Neural cell (in vitro differentiated cells): ENCODE measurements at regions not wholly inside any gene's neighbourhood (a gene's known extent, or its start where the extent isn't known, plus 50 kb on each side); places are given as distances from the start of the nearest gene placed in this dataset.
"Not testable (repeated sequence)": the region's sequence is repeated elsewhere in the genome, so short reads cannot be mapped to it uniquely, and the experiment has no call there.

Experiments used
- H2AFZ ChIP-seq: fragments of 200-600, 300-800 bp; sonication (generic), shearing (Covaris generic); 2 replicates; pipeline ENCODE4 v1.6.0; 2014; ENCODE audit warnings: low read depth, mild to moderate bottlenecking, antibody characterized with exemption, low read length, moderate library complexity
- H3F3A ChIP-seq: fragments of 200-600 bp; shearing (Covaris generic); 2 replicates; pipeline ENCODE4 v1.6.1; 2016; ENCODE audit warnings: mild to moderate bottlenecking, moderate library complexity, mixed read lengths, antibody characterized with exemption, low read length; ENCODE audit not compliant: insufficient read depth, poor library complexity, severe bottlenecking
- H3K27ac ChIP-seq: fragments of 200-600, 300-800 bp; sonication (generic), shearing (Covaris generic); 2 replicates; pipeline ENCODE4 v1.5.1; 2014; ENCODE audit warnings: mild to moderate bottlenecking, low read length, moderate library complexity
- H3K27me3 ChIP-seq: fragments of 300-800, 200-600 bp; sonication (generic), shearing (Covaris generic); 2 replicates; pipeline ENCODE4 v1.6.0; 2014; ENCODE audit warnings: mild to moderate bottlenecking, low read depth, low read length, moderate library complexity; ENCODE audit not compliant: insufficient read depth
- H3K36me3 ChIP-seq: fragments of 300-800, 200-600 bp; sonication (generic), shearing (Covaris generic); 2 replicates; pipeline ENCODE4 v1.5.1; 2014; ENCODE audit warnings: mild to moderate bottlenecking, antibody characterized with exemption, low read length, moderate library complexity; ENCODE audit not compliant: insufficient read depth
- H3K4me2 ChIP-seq: fragments of 300-800, 200-600 bp; sonication (generic), shearing (Covaris generic); 2 replicates; pipeline ENCODE4 v1.6.0; 2014; ENCODE audit warnings: mild to moderate bottlenecking, low read length
- H3K4me3 ChIP-seq: fragments of 300-800, 200-600 bp; sonication (generic), shearing (Covaris generic); 2 replicates; pipeline ENCODE4 v1.5.1; 2014; ENCODE audit warnings: mild to moderate bottlenecking, low read length, moderate library complexity
- H3K79me2 ChIP-seq: fragments of 200-600 bp; shearing (Covaris generic); replicated peaks from 2 replicates; pipeline ENCODE4 v1.6.0; 2014; ENCODE audit warnings: mild to moderate bottlenecking, low read length, moderate library complexity; ENCODE audit not compliant: insufficient read depth
- H3K9ac ChIP-seq: fragments of 300-800, 200-600 bp; sonication (generic), shearing (Covaris generic); 2 replicates; pipeline ENCODE4 v1.6.1; 2016; ENCODE audit warnings: mild to moderate bottlenecking, low read length, mixed read lengths
- H3K9me2 ChIP-seq: fragments of 200-600 bp; shearing (Covaris generic); 2 replicates; pipeline ENCODE4 v1.6.1; 2016; ENCODE audit warnings: mild to moderate bottlenecking, low read length, mixed read lengths; ENCODE audit not compliant: insufficient read depth
- H3K9me3 ChIP-seq: fragments of 200-600, 300-800 bp; sonication (generic), shearing (Covaris generic); 2 replicates; pipeline ENCODE4 v1.6.1; 2016; ENCODE audit warnings: mild to moderate bottlenecking, mixed run types, low read length, moderate library complexity, mixed read lengths
- H4K20me1 ChIP-seq: fragments of 200-600 bp; shearing (Covaris generic); 2 replicates; pipeline ENCODE4 v1.6.1; 2016; ENCODE audit warnings: mild to moderate bottlenecking, mixed run types; ENCODE audit not compliant: insufficient read depth
- EP300 ChIP-seq: fragments of 450-650 bp; conservative IDR thresholded peaks from 2 replicates; pipeline ENCODE4 v1.6.1; 2014; ENCODE audit warnings: antibody characterized with exemption, mild to moderate bottlenecking, moderate library complexity; ENCODE audit not compliant: poor library complexity, severe bottlenecking
- EZH2 ChIP-seq: fragments of 200-600, 300-800 bp; shearing (Covaris generic), sonication (generic); IDR thresholded peaks from 2 replicates; pipeline ENCODE4 v1.6.1; 2014; ENCODE audit warnings: antibody characterized with exemption, low read length, borderline replicate concordance, mild to moderate bottlenecking; ENCODE audit not compliant: insufficient read depth, poor library complexity, severe bottlenecking
- MXI1 ChIP-seq: fragments of 450-650 bp; conservative IDR thresholded peaks from 2 replicates; pipeline ENCODE4 v1.6.1; 2014; ENCODE audit warnings: antibody characterized with exemption, mild to moderate bottlenecking; ENCODE audit not compliant: poor library complexity, severe bottlenecking
- POLR2AphosphoS5 ChIP-seq: IDR thresholded peaks from 2 replicates; pipeline ENCODE4 v1.6.1; 2012
- RAD21 ChIP-seq: fragments of 450-650 bp; conservative IDR thresholded peaks from 2 replicates; pipeline ENCODE4 v1.6.1; 2014; ENCODE audit warnings: antibody characterized with exemption, mild to moderate bottlenecking, moderate library complexity
- SMC3 ChIP-seq: fragments of 450-650 bp; conservative IDR thresholded peaks from 2 replicates; pipeline ENCODE4 v1.6.1; 2014; ENCODE audit warnings: antibody characterized with exemption, mild to moderate bottlenecking, moderate library complexity; ENCODE audit not compliant: poor library complexity
- TAF1 ChIP-seq: IDR thresholded peaks from 2 replicates; pipeline ENCODE4 v1.6.1; 2012; ENCODE audit warnings: low read depth
- TF ChIP-seq, protein P1 (sequence below): IDR thresholded peaks from 2 replicates; pipeline ENCODE4 v1.6.1; 2012; ENCODE audit warnings: borderline replicate concordance
- TF ChIP-seq, protein P2 (sequence below): fragments of 450-650 bp; IDR thresholded peaks from 2 replicates; pipeline ENCODE4 v1.5.1; 2014; ENCODE audit warnings: antibody characterized with exemption, mild to moderate bottlenecking, moderate library complexity; ENCODE audit not compliant: poor library complexity, severe bottlenecking

DNA sequence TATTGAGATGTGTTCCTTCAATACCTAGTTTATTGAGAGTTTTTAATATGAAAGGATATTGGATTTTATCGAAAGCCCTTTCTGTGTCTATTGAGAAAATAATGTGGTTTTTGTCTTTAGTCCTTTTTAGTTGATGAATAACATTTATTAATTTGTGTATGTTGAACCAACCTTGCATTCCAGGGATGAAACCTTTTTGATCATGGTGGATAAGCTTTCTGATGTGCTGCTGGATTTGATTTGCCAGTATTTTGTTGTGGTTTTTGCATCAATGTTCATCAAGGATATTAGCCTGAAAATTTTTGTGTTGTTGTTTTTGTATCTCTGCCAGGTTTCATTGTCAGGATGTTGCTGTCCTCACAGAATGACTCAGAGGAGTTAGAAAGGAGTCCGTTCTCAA lies 1710.4 kb downstream of the SUCLG1 start:
- H3K9ac ChIP-seq, result no peak overlapping the region
- no peaks in the 10 kb centered on the region for H3K9me2 ChIP-seq
- H3K79me2 ChIP-seq, result no peaks in the 10 kb centered on the region
- no peak overlapping the region for H3K27ac ChIP-seq
- H3K9me3 ChIP-seq, result no peaks in the 10 kb centered on the region
- no peaks in the 10 kb centered on the region for H4K20me1 ChIP-seq
- no peaks in the 10 kb centered on the region for H3K36me3 ChIP-seq
- H3K4me3 ChIP-seq, result no peak overlapping the region
- TF ChIP-seq, protein P1, sequence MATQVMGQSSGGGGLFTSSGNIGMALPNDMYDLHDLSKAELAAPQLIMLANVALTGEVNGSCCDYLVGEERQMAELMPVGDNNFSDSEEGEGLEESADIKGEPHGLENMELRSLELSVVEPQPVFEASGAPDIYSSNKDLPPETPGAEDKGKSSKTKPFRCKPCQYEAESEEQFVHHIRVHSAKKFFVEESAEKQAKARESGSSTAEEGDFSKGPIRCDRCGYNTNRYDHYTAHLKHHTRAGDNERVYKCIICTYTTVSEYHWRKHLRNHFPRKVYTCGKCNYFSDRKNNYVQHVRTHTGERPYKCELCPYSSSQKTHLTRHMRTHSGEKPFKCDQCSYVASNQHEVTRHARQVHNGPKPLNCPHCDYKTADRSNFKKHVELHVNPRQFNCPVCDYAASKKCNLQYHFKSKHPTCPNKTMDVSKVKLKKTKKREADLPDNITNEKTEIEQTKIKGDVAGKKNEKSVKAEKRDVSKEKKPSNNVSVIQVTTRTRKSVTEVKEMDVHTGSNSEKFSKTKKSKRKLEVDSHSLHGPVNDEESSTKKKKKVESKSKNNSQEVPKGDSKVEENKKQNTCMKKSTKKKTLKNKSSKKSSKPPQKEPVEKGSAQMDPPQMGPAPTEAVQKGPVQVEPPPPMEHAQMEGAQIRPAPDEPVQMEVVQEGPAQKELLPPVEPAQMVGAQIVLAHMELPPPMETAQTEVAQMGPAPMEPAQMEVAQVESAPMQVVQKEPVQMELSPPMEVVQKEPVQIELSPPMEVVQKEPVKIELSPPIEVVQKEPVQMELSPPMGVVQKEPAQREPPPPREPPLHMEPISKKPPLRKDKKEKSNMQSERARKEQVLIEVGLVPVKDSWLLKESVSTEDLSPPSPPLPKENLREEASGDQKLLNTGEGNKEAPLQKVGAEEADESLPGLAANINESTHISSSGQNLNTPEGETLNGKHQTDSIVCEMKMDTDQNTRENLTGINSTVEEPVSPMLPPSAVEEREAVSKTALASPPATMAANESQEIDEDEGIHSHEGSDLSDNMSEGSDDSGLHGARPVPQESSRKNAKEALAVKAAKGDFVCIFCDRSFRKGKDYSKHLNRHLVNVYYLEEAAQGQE, result no peak
- no peak for TF ChIP-seq EZH2
- TF ChIP-seq MXI1, result no peak
- TF ChIP-seq SMC3, result no peak
- TF ChIP-seq, protein P2, sequence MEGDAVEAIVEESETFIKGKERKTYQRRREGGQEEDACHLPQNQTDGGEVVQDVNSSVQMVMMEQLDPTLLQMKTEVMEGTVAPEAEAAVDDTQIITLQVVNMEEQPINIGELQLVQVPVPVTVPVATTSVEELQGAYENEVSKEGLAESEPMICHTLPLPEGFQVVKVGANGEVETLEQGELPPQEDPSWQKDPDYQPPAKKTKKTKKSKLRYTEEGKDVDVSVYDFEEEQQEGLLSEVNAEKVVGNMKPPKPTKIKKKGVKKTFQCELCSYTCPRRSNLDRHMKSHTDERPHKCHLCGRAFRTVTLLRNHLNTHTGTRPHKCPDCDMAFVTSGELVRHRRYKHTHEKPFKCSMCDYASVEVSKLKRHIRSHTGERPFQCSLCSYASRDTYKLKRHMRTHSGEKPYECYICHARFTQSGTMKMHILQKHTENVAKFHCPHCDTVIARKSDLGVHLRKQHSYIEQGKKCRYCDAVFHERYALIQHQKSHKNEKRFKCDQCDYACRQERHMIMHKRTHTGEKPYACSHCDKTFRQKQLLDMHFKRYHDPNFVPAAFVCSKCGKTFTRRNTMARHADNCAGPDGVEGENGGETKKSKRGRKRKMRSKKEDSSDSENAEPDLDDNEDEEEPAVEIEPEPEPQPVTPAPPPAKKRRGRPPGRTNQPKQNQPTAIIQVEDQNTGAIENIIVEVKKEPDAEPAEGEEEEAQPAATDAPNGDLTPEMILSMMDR, result no peak
- TF ChIP-seq TAF1, result no peak
- no peak for TF ChIP-seq EP300
- TF ChIP-seq POLR2AphosphoS5, result no peak
- TF ChIP-seq RAD21, result no peak
- no peak overlapping the region for H2AFZ ChIP-seq
- H3F3A ChIP-seq, result no peaks in the 10 kb centered on the region
- no peak overlapping the region for H3K4me2 ChIP-seq
- no peaks in the 10 kb centered on the region for H3K27me3 ChIP-seq

DNA sequence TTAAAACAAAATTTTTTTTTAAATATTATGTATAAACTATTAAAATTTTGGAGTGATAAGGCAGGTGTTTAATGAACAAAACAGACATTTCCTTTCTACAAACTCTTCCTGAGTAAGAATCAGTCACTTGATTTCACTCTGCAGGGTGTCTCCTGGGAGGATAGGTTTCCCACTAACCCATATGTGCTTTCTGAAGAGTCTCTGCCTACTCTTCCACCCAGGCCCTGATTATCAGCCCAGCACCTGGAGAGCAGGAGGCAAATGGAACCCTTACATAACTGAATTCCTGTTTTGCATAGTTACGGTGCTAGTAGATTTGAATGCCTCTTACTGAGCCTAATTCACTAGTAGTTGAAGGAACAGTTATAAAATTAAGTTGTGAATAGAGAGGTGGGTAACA lies 1718.6 kb downstream of the SUCLG1 start:
- no peaks in the 10 kb centered on the region for H3K79me2 ChIP-seq
- H3K9me2 ChIP-seq, result no peaks in the 10 kb centered on the region
- H4K20me1 ChIP-seq, result no peaks in the 10 kb centered on the region
- no peak overlapping the region for H2AFZ ChIP-seq
- H3K27ac ChIP-seq, result no peak overlapping the region
- H3K9me3 ChIP-seq, result peaks cover 5% of the 10 kb centered on the region
- no peak overlapping the region for H3K4me2 ChIP-seq
- TF ChIP-seq EP300, result no peak
- TF ChIP-seq, protein P2, result no peak
- TF ChIP-seq, protein P1, result no peak
- no peak for TF ChIP-seq SMC3
- TF ChIP-seq TAF1, result no peak
- no peak for TF ChIP-seq MXI1
- TF ChIP-seq POLR2AphosphoS5, result no peak
- TF ChIP-seq EZH2, result no peak
- TF ChIP-seq RAD21, result no peak
- no peak overlapping the region for H3K9ac ChIP-seq
- H3K27me3 ChIP-seq, result no peaks in the 10 kb centered on the region
- no peak overlapping the region for H3K4me3 ChIP-seq
- no peaks in the 10 kb centered on the region for H3K36me3 ChIP-seq
- no peaks in the 10 kb centered on the region for H3F3A ChIP-seq

DNA sequence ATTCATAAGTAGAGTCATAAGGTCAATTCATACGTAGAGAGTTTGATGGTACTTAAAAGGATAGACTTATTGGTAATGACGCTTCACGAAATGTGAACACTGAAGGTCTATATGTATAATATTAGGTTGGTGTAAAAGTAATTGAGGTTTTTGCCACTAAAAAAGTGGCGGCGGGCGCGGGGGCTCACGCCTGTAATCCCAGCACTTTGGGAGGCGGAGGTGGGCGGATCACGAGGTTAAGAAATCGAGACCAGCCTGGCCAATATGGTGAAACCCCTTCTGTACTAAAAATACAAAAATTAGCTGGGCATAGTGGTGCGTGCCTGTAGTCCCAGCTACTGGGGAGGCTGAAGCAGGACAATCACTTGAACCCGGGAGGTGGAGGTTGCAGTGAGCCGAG lies 1721.1 kb downstream of the SUCLG1 start:
- H3K9ac ChIP-seq, H4K20me1 ChIP-seq, H3K9me2 ChIP-seq, H3K36me3 ChIP-seq, H3K4me3 ChIP-seq, H3K27ac ChIP-seq, H3F3A ChIP-seq, H3K79me2 ChIP-seq, H3K4me2 ChIP-seq, H3K27me3 ChIP-seq, H3K9me3 ChIP-seq, H2AFZ ChIP-seq: not testable (repeated sequence)
